ENCODE measurements at regions not wholly inside any gene's neighbourhood (a gene's known extent, or its start where the extent isn't known, plus 50 kb on each side); places are given as distances from the start of the nearest gene placed in this dataset.

DNA sequence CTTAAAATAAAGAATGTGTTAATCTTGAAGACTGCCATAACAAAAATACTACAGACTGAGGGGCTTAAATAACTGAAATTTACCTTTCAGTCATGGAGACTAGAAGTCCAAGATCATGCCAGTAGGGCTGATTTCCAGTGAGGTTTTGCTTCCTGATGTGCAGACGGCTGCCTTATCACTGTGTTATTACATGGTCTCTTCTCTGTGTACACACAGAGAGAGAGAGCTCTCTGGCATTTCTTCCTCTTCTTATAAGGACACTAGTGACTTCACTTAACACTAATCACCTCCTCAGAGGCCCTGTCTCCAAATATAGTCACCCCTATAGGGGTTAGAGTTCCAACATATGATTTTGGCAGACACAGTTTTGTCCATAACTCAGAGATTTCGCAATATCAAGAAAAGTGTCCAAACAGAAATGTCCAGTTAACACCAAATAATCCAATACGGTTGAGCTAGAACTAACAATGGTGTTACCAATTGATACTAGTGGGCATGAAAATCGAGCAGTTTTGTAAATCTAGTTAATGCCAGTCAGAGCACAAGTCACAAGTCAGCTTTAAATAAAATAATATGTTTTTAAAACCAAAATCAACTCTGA lies 399.8 kb downstream of the ADCYAP1 start:
- no peaks in the 10 kb centered on the region for H3K9me2 ChIP-seq (replicated peaks; ENCODE audit: insufficient read depth, low read length)
- TF ChIP-seq CTCF (IDR thresholded peaks at IDR 0.05; ENCODE audit: low read length): no peak
- TF ChIP-seq EZH2phosphoT487 (IDR thresholded peaks at IDR 0.05; ENCODE audit: low read length): no peak
- TF ChIP-seq EZH2 (optimal IDR thresholded peaks at IDR 0.05; ENCODE audit: low read depth, low read length): no peak
- H3K27ac ChIP-seq (ENCODE audit: low read length): no peak overlapping the region
- no peaks in the 10 kb centered on the region for H3K4me1 ChIP-seq (ENCODE audit: low read length)
- no peak overlapping the region for H2AFZ ChIP-seq (ENCODE audit: low read length)
- no peak overlapping the region for H3K4me2 ChIP-seq (ENCODE audit: low read depth, low read length)
- no peaks in the 10 kb centered on the region for H3F3A ChIP-seq (ENCODE audit: insufficient read depth, low read length)
- H3K27me3 ChIP-seq (replicated peaks; ENCODE audit: insufficient read depth, low read length): no peaks in the 10 kb centered on the region
- H3K9ac ChIP-seq (ENCODE audit: low read length): no peak overlapping the region
- H4K20me1 ChIP-seq (ENCODE audit: insufficient read depth, low read length): no peaks in the 10 kb centered on the region
- H3K36me3 ChIP-seq (replicated peaks; ENCODE audit: insufficient read depth, low read length): no peaks in the 10 kb centered on the region
- H3K9me3 ChIP-seq (replicated peaks; ENCODE audit: insufficient read depth, low read length): no peaks in the 10 kb centered on the region
- H3K4me3 ChIP-seq (ENCODE audit: low read length): no peak overlapping the region
- no peaks in the 10 kb centered on the region for H3K79me2 ChIP-seq (ENCODE audit: low read length)
- no peak for DNase-seq

DNA sequence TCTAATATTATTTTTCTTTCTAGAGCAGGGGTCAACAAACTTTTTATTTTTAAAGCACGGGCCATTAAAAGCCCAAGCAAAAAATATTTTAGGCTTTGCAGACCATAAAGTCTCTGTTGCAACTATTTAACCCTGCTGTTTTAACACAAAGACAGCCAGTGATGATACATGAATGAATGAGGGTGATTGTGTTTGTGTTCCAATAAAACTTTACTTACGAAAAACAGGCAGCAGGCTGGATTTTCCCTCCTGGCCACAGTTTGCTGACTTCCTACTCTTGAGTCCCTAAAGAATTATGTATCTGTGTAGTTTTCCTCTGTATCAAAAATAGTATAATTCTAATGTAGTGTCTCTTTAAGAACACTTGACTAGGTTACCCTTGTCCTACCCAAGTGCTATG lies 402.0 kb downstream of the ADCYAP1 start:
- Histone ChIP-seq H3K36me3 (replicated peaks; ENCODE audit: insufficient read depth, low read length) (no peaks in the 10 kb centered on the region), H3K79me2 (ENCODE audit: low read length) (no peaks in the 10 kb centered on the region), H2AFZ (ENCODE audit: low read length) (no peak overlapping the region), H3K27ac (ENCODE audit: low read length) (no peak overlapping the region), H3K4me1 (ENCODE audit: low read length) (no peaks in the 10 kb centered on the region), H3K27me3 (replicated peaks; ENCODE audit: insufficient read depth, low read length) (no peaks in the 10 kb centered on the region), H3K4me3 (ENCODE audit: low read length) (no peak overlapping the region), H3K9ac (ENCODE audit: low read length) (no peak overlapping the region), H3K9me3 (replicated peaks; ENCODE audit: insufficient read depth, low read length) (no peaks in the 10 kb centered on the region), H3K4me2 (ENCODE audit: low read depth, low read length) (no peak overlapping the region), H4K20me1 (ENCODE audit: insufficient read depth, low read length) (no peaks in the 10 kb centered on the region), H3F3A (ENCODE audit: insufficient read depth, low read length) (no peaks in the 10 kb centered on the region), H3K9me2 (replicated peaks; ENCODE audit: insufficient read depth, low read length) (no peaks in the 10 kb centered on the region)
- no peak for DNase-seq
- TF ChIP-seq EZH2 (optimal IDR thresholded peaks at IDR 0.05; ENCODE audit: low read depth, low read length) (no peak), CTCF (IDR thresholded peaks at IDR 0.05; ENCODE audit: low read length) (no peak), EZH2phosphoT487 (IDR thresholded peaks at IDR 0.05; ENCODE audit: low read length) (no peak)

DNA sequence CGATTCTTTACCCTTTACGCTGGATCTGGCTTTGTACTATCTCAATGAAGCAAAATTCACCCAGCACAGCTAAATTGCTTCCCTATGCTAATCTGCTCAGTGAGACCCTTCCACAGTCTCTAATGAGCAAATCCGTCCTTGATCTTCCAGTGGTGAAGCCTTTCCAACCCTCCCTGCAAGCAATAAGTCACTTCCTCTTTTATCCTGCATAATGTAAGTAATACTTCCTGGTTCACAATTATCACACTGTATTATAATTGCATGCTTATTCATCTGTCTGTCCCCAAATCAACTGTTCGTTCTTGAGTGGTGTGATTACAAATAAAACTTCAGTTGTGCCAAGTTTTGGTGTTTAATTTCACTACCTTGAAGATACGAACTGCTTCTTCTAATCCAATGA lies 404.0 kb downstream of the ADCYAP1 start:
- Histone ChIP-seq H3K4me3 (ENCODE audit: low read length) (no peak overlapping the region), H3K36me3 (replicated peaks; ENCODE audit: insufficient read depth, low read length) (no peaks in the 10 kb centered on the region), H3K4me2 (ENCODE audit: low read depth, low read length) (no peak overlapping the region), H2AFZ (ENCODE audit: low read length) (no peak overlapping the region), H4K20me1 (ENCODE audit: insufficient read depth, low read length) (no peaks in the 10 kb centered on the region), H3K9me2 (replicated peaks; ENCODE audit: insufficient read depth, low read length) (no peaks in the 10 kb centered on the region), H3F3A (ENCODE audit: insufficient read depth, low read length) (no peaks in the 10 kb centered on the region), H3K9me3 (replicated peaks; ENCODE audit: insufficient read depth, low read length) (no peaks in the 10 kb centered on the region), H3K27me3 (replicated peaks; ENCODE audit: insufficient read depth, low read length) (no peaks in the 10 kb centered on the region), H3K27ac (ENCODE audit: low read length) (no peak overlapping the region), H3K79me2 (ENCODE audit: low read length) (no peaks in the 10 kb centered on the region), H3K4me1 (ENCODE audit: low read length) (no peaks in the 10 kb centered on the region), H3K9ac (ENCODE audit: low read length) (no peak overlapping the region)
- no peak for TF ChIP-seq EZH2phosphoT487 (IDR thresholded peaks at IDR 0.05; ENCODE audit: low read length)
- no peak for TF ChIP-seq CTCF (IDR thresholded peaks at IDR 0.05; ENCODE audit: low read length)
- no peak for TF ChIP-seq EZH2 (optimal IDR thresholded peaks at IDR 0.05; ENCODE audit: low read depth, low read length)
- no peak for DNase-seq
